ENCODE measurements at regions not wholly inside any gene's neighbourhood (a gene's known extent, or its start where the extent isn't known, plus 50 kb on each side); places are given as distances from the start of the nearest gene placed in this dataset.

GRCh38 chr13:63460462-63461090 lies 2044.9 kb upstream of the PCDH20 start:
- H3K4me1 ChIP-seq (ENCODE audit: insufficient read depth, low read length): no peaks in the 10 kb centered on the region
- no peak overlapping the region for H2BK20ac ChIP-seq (ENCODE audit: low read depth, low read length, poor library complexity, severe bottlenecking)
- no peaks in the 10 kb centered on the region for H3K27me3 ChIP-seq (ENCODE audit: insufficient read depth, low read length)
- H2AK5ac ChIP-seq (ENCODE audit: insufficient read length, low read length): no peak overlapping the region
- no peaks in the 10 kb centered on the region for H4K20me1 ChIP-seq (ENCODE audit: control insufficient read depth, insufficient read depth, insufficient read length)
- Mint-ChIP-seq H3K36me3 (ENCODE audit: insufficient read depth in 1 of 3, low read depth in 3 of 3) (peaks cover 0 to 4% (median 0%) of the 10 kb centered on the region in 3 experiments; a peak in 2 of 7 replicates), H3K4me3 (no peak overlapping the region), H3K4me1 (no peaks in the 10 kb centered on the region), H3K27me3 (ENCODE audit: low read depth) (no peaks in the 10 kb centered on the region), H3K27ac (no peak overlapping the region), H3K9me3 (peaks cover 2 to 3% of the 10 kb centered on the region in 2 experiments; a peak in 2 of 5 replicates)
- no peak overlapping the region for H3K9ac ChIP-seq (ENCODE audit: extremely low read depth, insufficient read length, low read length)
- H3K9me3 ChIP-seq (ENCODE audit: control insufficient read depth, low read depth, low read length): no peaks in the 10 kb centered on the region
- H3K18ac ChIP-seq (ENCODE audit: insufficient read length, low read depth, low read length): no peak overlapping the region
- no peak overlapping the region for H3K27ac ChIP-seq (ENCODE audit: insufficient read length, low read depth, low read length)
- H2BK5ac ChIP-seq (ENCODE audit: insufficient read length, low read length): no peak overlapping the region
- no peaks in the 10 kb centered on the region for H3K79me2 ChIP-seq (ENCODE audit: insufficient read depth, low read length)
- H4K91ac ChIP-seq (ENCODE audit: insufficient read length, low read depth, low read length): no peak overlapping the region
- H2BK12ac ChIP-seq (ENCODE audit: insufficient read length, low read depth, low read length): no peak overlapping the region
- no peaks in the 10 kb centered on the region for H3K79me1 ChIP-seq (ENCODE audit: insufficient read depth, low read depth, low read length, poor library complexity, severe bottlenecking)
- no peak overlapping the region for H3K4me2 ChIP-seq (ENCODE audit: insufficient read depth, insufficient read length, low read length)
- no peak overlapping the region for H4K8ac ChIP-seq (replicated peaks; ENCODE audit: insufficient read length, low read depth, low read length)
- no peak for TF ChIP-seq CTCF (conservative IDR thresholded peaks at IDR 0.05)
- no peak overlapping the region for H4K5ac ChIP-seq (ENCODE audit: insufficient read length, low read depth, low read length)
- no CpG with 5 or more reads among the region's 2 CpGs for WGBS (ENCODE audit: extremely low coverage, insufficient read length, low lambda C conversion rate)
- no peak overlapping the region for H3K56ac ChIP-seq (ENCODE audit: insufficient read length, low read depth, low read length)
- H2BK15ac ChIP-seq (ENCODE audit: low read depth, low read length): no peak overlapping the region
- H3K23me2 ChIP-seq (ENCODE audit: insufficient read length, low read depth, low read length, poor library complexity, severe bottlenecking): no peaks in the 10 kb centered on the region
- no peak overlapping the region for H2AFZ ChIP-seq (ENCODE audit: low read length)
- H3T11ph ChIP-seq (ENCODE audit: low read length): no peak overlapping the region
- no peak overlapping the region for H2BK120ac ChIP-seq (ENCODE audit: low read depth, low read length, poor library complexity, severe bottlenecking)
- H3K4ac ChIP-seq (ENCODE audit: low read depth, low read length): no peak overlapping the region
- no peak overlapping the region for H3K23ac ChIP-seq (ENCODE audit: insufficient read length, low read depth, low read length)
- no peak for DNase-seq
- H3K14ac ChIP-seq (ENCODE audit: insufficient read depth, low read length): no peak overlapping the region
